ENCODE measurements at regions not wholly inside any gene's neighbourhood (a gene's known extent, or its start where the extent isn't known, plus 50 kb on each side); places are given as distances from the start of the nearest gene placed in this dataset.

DNA sequence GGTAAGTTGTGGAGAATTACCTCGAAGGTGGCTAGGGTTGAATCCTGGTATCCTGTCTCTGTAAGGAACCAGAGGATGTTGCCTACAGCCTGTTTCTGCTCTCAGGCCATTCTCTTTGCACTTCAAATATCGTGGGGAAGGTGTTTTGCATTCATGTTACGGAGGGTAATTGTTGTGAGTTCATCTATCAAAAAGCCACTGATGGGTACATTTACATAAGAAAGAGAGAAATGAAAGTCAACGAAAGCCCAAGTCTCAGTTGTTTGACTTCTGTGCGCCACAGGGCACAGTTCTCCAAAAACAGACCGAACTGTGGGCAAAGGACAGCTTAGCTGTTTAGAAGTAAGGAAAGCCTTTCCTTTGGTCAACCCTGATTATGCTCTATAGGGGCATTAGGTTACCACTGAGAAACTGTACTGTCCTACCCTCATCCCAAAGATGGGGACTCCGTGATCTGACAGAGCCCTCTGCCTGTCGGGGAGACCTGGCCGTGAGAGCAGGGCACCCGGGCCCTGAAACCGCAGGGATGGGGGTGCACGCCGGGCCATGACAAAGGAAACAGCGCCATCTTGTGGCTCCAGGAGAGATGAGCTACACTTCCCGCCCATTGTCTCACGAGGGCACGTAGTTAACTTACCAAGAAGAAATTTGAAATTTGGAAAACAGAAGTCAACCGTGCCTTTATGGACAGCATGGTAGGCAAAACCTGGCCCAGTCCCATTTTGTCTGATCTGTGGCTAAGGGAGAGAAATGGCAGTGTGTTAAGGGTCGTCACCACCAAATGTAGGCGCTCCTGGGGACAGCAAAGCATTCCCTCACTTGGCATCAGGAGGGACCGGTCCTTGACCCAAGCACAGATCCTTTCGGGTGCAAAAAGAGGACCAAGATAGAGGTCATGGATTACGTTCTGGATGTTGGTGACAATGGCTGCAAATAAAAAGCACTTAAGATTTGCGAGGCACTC, 74.5 kb upstream of the DYNLRB2 start:
- no peaks in the 10 kb centered on the region for H3K4me1 Mint-ChIP-seq (ENCODE audit: low read depth, unreplicated experiment)
- H3K27me3 Mint-ChIP-seq (ENCODE audit: unreplicated experiment) = peaks cover 4% of the 10 kb centered on the region
- H3K36me3 Mint-ChIP-seq (ENCODE audit: unreplicated experiment) = peaks cover 5% of the 10 kb centered on the region
- H3K4me3 Mint-ChIP-seq (ENCODE audit: unreplicated experiment) = no peak overlapping the region
- no peaks in the 10 kb centered on the region for H3K9me3 Mint-ChIP-seq (ENCODE audit: unreplicated experiment)
- peak; percentile 74 for DNase-seq
- no peak overlapping the region for H3K27ac Mint-ChIP-seq (ENCODE audit: unreplicated experiment)
- TF ChIP-seq, protein P1, sequence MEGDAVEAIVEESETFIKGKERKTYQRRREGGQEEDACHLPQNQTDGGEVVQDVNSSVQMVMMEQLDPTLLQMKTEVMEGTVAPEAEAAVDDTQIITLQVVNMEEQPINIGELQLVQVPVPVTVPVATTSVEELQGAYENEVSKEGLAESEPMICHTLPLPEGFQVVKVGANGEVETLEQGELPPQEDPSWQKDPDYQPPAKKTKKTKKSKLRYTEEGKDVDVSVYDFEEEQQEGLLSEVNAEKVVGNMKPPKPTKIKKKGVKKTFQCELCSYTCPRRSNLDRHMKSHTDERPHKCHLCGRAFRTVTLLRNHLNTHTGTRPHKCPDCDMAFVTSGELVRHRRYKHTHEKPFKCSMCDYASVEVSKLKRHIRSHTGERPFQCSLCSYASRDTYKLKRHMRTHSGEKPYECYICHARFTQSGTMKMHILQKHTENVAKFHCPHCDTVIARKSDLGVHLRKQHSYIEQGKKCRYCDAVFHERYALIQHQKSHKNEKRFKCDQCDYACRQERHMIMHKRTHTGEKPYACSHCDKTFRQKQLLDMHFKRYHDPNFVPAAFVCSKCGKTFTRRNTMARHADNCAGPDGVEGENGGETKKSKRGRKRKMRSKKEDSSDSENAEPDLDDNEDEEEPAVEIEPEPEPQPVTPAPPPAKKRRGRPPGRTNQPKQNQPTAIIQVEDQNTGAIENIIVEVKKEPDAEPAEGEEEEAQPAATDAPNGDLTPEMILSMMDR (IDR thresholded peaks at IDR 0.05; ENCODE audit: partially characterized antibody, unreplicated experiment) = peak; percentile 94

DNA sequence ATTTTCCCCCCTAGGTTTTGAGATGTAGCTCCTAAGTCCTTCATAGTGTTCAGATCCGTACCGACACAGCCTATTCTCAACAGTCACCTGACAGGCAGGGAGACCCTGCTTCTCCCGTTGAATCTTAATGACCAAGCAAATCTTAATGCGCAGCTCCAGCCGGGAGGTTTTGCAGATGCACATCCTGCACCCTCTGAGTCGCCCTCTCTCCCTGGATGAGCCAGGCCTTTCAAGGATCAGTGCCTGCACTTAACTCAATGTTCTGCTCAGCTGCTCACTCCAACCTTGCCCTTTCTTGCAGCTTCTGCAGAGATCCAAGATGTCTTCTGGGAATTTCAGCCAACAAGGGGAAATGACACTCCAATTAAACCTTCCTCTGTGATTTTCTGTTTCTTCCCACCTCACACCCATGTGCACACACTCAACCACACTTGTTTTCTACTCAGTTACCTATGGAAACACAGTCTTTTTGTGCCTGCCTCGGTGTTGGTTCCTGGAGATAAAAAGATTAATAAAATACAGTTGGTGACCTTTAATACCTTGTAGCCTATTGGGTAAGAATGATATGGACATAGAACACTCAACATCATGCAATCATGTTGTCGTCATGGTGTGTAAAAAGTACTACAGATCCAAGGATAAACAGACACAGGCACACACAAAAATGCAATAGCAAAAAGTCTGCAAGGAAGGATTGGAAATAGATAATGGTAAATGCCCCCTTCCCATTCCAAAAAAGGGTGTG, 76.9 kb upstream of the DYNLRB2 start:
- Mint-ChIP-seq H3K27me3 (ENCODE audit: unreplicated experiment) (peaks cover 5% of the 10 kb centered on the region), H3K36me3 (ENCODE audit: unreplicated experiment) (no peaks in the 10 kb centered on the region), H3K4me1 (ENCODE audit: low read depth, unreplicated experiment) (no peaks in the 10 kb centered on the region), H3K27ac (ENCODE audit: unreplicated experiment) (no peak overlapping the region), H3K4me3 (ENCODE audit: unreplicated experiment) (no peak overlapping the region), H3K9me3 (ENCODE audit: unreplicated experiment) (no peaks in the 10 kb centered on the region)
- no peak for DNase-seq
- TF ChIP-seq, protein P1 (IDR thresholded peaks at IDR 0.05; ENCODE audit: partially characterized antibody, unreplicated experiment) = no peak

DNA sequence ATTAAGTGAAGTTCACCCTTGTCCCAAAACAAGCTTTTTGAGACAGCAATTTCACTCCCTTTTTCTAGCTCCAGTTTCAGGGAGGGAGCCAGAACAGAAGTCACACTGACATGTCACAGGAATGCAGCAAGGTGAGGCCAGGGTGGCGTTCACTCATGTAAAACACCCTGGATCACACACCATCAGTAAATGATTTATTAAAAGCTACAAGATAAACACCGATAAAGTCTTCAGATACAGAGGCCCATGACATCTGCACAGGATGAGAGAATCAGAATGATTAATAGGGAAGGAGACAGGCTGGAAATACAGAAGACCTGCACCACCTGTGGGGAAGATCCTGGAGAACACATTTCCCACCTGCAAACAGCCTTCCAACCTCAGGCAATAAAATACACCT, 77.5 kb upstream of the DYNLRB2 start:
- H3K27ac Mint-ChIP-seq (ENCODE audit: unreplicated experiment) = no peak overlapping the region
- DNase-seq = no peak
- TF ChIP-seq, protein P1 (IDR thresholded peaks at IDR 0.05; ENCODE audit: partially characterized antibody, unreplicated experiment) = no peak
- H3K4me1 Mint-ChIP-seq (ENCODE audit: low read depth, unreplicated experiment) = no peaks in the 10 kb centered on the region
- H3K9me3 Mint-ChIP-seq (ENCODE audit: unreplicated experiment) = no peaks in the 10 kb centered on the region
- peaks cover 4% of the 10 kb centered on the region for H3K27me3 Mint-ChIP-seq (ENCODE audit: unreplicated experiment)
- H3K4me3 Mint-ChIP-seq (ENCODE audit: unreplicated experiment) = no peak overlapping the region
- H3K36me3 Mint-ChIP-seq (ENCODE audit: unreplicated experiment) = no peaks in the 10 kb centered on the region

DNA sequence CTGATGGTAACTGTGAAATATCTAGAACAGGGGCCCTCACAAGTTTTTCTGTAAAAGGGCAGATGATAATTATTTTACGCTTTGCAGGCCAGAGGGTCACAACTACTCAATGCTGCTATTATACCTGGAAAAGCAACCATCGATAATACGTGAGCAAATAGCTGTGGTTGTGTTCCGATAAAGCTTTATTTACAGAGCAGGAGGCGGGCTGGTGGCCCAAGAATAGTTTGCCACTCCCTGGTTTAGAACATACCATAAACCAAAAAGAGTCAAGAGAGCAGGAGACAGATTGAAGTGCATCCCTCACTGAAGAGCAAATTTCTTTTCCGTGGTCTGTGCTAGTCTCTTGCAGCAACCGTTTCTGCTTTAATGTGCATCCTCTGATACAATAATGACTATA, 77.9 kb upstream of the DYNLRB2 start:
- no peaks in the 10 kb centered on the region for H3K9me3 Mint-ChIP-seq (ENCODE audit: unreplicated experiment)
- no peaks in the 10 kb centered on the region for H3K4me1 Mint-ChIP-seq (ENCODE audit: low read depth, unreplicated experiment)
- DNase-seq = no peak
- H3K36me3 Mint-ChIP-seq (ENCODE audit: unreplicated experiment) = no peaks in the 10 kb centered on the region
- H3K27ac Mint-ChIP-seq (ENCODE audit: unreplicated experiment) = no peak overlapping the region
- H3K4me3 Mint-ChIP-seq (ENCODE audit: unreplicated experiment) = no peak overlapping the region
- peaks cover 4% of the 10 kb centered on the region for H3K27me3 Mint-ChIP-seq (ENCODE audit: unreplicated experiment)
- TF ChIP-seq, protein P1 (IDR thresholded peaks at IDR 0.05; ENCODE audit: partially characterized antibody, unreplicated experiment) = no peak

All from glutamatergic neuron (in vitro differentiated cells).